ENCODE measurements at regions not wholly inside any gene's neighbourhood (a gene's known extent, or its start where the extent isn't known, plus 50 kb on each side); places are given as distances from the start of the nearest gene placed in this dataset.

GRCh38 chr10:25778646-25779045 lies 155.4 kb upstream of the MYO3A start:
- DNase-seq (ENCODE audit: low read depth), result no peak
- no peak overlapping the region for H3K4me3 ChIP-seq (ENCODE audit: low read depth, low read length)
- TF ChIP-seq, protein P1, sequence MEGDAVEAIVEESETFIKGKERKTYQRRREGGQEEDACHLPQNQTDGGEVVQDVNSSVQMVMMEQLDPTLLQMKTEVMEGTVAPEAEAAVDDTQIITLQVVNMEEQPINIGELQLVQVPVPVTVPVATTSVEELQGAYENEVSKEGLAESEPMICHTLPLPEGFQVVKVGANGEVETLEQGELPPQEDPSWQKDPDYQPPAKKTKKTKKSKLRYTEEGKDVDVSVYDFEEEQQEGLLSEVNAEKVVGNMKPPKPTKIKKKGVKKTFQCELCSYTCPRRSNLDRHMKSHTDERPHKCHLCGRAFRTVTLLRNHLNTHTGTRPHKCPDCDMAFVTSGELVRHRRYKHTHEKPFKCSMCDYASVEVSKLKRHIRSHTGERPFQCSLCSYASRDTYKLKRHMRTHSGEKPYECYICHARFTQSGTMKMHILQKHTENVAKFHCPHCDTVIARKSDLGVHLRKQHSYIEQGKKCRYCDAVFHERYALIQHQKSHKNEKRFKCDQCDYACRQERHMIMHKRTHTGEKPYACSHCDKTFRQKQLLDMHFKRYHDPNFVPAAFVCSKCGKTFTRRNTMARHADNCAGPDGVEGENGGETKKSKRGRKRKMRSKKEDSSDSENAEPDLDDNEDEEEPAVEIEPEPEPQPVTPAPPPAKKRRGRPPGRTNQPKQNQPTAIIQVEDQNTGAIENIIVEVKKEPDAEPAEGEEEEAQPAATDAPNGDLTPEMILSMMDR (IDR thresholded peaks at IDR 0.05; ENCODE audit: insufficient read depth, low read depth, low read length, missing control alignments), result no peak

DNA sequence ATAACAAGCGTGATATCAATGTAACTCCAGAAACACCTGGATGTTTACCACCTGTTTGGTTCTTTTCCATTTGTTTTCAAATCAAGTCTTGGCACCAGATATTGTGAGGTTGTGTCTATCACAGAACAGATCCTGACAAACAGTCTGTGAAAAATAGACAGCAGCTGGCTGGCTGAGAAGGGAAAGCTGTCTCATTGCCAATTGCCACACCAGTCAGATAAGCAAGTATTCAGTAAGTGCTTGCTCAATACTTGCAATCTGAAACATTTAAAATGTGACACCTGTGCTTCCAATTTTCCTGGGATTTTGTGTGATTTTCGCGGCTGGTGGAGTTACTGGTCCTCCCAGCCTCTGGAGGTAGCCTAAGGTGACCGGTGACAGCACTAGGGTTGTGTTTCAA lies 147.9 kb upstream of the MYO3A start:
- DNase-seq (ENCODE audit: low read depth), result no peak
- TF ChIP-seq, protein P1 (IDR thresholded peaks at IDR 0.05; ENCODE audit: insufficient read depth, low read depth, low read length, missing control alignments), result no peak
- H3K4me3 ChIP-seq (ENCODE audit: low read depth, low read length), result no peak overlapping the region

GRCh38 chr10:25786899-25787298 lies 147.1 kb upstream of the MYO3A start:
- DNase-seq (ENCODE audit: low read depth), result no peak
- TF ChIP-seq, protein P1 (IDR thresholded peaks at IDR 0.05; ENCODE audit: insufficient read depth, low read depth, low read length, missing control alignments), result no peak
- no peak overlapping the region for H3K4me3 ChIP-seq (ENCODE audit: low read depth, low read length)

GRCh38 chr10:25797888-25798429 lies 136.1 kb upstream of the MYO3A start:
- no peak overlapping the region for H3K4me3 ChIP-seq (ENCODE audit: low read depth, low read length)
- TF ChIP-seq, protein P1 (IDR thresholded peaks at IDR 0.05; ENCODE audit: insufficient read depth, low read depth, low read length, missing control alignments), result no peak
- no peak for DNase-seq (ENCODE audit: low read depth)

- DNase-seq (ENCODE audit: low read depth), result no peak
- TF ChIP-seq, protein P1 (IDR thresholded peaks at IDR 0.05; ENCODE audit: insufficient read depth, low read depth, low read length, missing control alignments), result no peak
Measured at GRCh38 chr10:25804505-25804904, 129.5 kb upstream of the MYO3A start.

DNA sequence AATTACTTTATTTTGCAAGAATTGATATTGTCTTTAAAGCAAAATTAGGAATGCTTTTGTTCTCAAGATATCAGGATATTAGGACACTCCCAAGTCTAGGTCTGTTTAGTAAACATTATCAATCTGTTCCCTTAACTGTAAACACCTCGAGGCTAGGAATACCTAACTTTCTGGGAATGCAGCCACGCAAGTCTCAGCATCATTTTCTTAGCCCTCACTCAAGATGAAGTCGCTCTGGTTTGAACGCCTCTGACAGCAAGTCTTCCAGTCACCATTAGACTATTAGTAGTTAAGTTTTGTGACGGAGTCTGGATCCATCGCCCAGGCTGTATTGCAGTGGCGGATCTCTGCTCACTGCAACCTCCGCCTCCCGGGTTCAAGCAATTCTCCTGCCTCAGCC lies 128.0 kb upstream of the MYO3A start:
- TF ChIP-seq, protein P1 (IDR thresholded peaks at IDR 0.05; ENCODE audit: insufficient read depth, low read depth, low read length, missing control alignments), result no peak
- no peak for DNase-seq (ENCODE audit: low read depth)
- H3K4me3 ChIP-seq (ENCODE audit: low read depth, low read length), result no peak overlapping the region

More at GRCh38 chr10:25804505-25804904, 129.5 kb upstream of the MYO3A start:
- H3K4me3 ChIP-seq (ENCODE audit: low read depth, low read length), result no peak overlapping the region

- TF ChIP-seq, protein P1 (IDR thresholded peaks at IDR 0.05; ENCODE audit: insufficient read depth, low read depth, low read length, missing control alignments), result no peak
- no peak for DNase-seq (ENCODE audit: low read depth)
- no peak overlapping the region for H3K4me3 ChIP-seq (ENCODE audit: low read depth, low read length)
Measured at GRCh38 chr10:25808372-25808771, 125.7 kb upstream of the MYO3A start.

Measured in GM12865 (cell line).